HG03097 (cell line): ENCODE measurements at regions not wholly inside any gene's neighbourhood (a gene's known extent, or its start where the extent isn't known, plus 50 kb on each side); places are given as distances from the start of the nearest gene placed in this dataset.

Experiments
- ATAC-seq: cut with Tn5 transposase; IDR thresholded peaks from one replicate; pipeline ENCODE4 v1.9.1; 2021; ENCODE audit not compliant: unreplicated experiment, low FRiP score

- ATAC-seq: no peak
Observed at GRCh38 chr2:81984969-81985637, 1680.6 kb upstream of the LRRTM1 start.

- no peak for ATAC-seq
Observed at GRCh38 chr2:81981585-81981984, 1677.0 kb upstream of the LRRTM1 start.

GRCh38 chr2:81979086-81979485 is 1674.5 kb upstream of the LRRTM1 start:
- ATAC-seq: no peak

GRCh38 chr2:81976998-81977397 is 1672.4 kb upstream of the LRRTM1 start:
- no peak for ATAC-seq

- no peak for ATAC-seq
Observed at GRCh38 chr2:81974216-81974615, 1669.7 kb upstream of the LRRTM1 start.

- no peak for ATAC-seq
Observed at GRCh38 chr2:81942876-81943275, 1638.3 kb upstream of the LRRTM1 start.

- ATAC-seq: no peak
Observed at GRCh38 chr2:81942136-81942680, 1637.7 kb upstream of the LRRTM1 start.

- ATAC-seq: no peak
Observed at GRCh38 chr2:81940266-81940955, 1635.9 kb upstream of the LRRTM1 start.

- no peak for ATAC-seq
Observed at GRCh38 chr2:81937944-81938343, 1633.4 kb upstream of the LRRTM1 start.

GRCh38 chr2:81903534-81903933 is 1599.0 kb upstream of the LRRTM1 start:
- no peak for ATAC-seq

GRCh38 chr2:81901017-81901416 is 1596.5 kb upstream of the LRRTM1 start:
- ATAC-seq: no peak

- ATAC-seq: no peak
Observed at GRCh38 chr2:81895620-81896250, 1591.2 kb upstream of the LRRTM1 start.

GRCh38 chr2:81894451-81894990 is 1590.0 kb upstream of the LRRTM1 start:
- ATAC-seq: no peak

GRCh38 chr2:81876624-81877023 is 1572.1 kb upstream of the LRRTM1 start:
- ATAC-seq: no peak

- no peak for ATAC-seq
Observed at GRCh38 chr2:81872006-81872405, 1567.5 kb upstream of the LRRTM1 start.

GRCh38 chr2:81870119-81870518 is 1565.6 kb upstream of the LRRTM1 start:
- ATAC-seq: no peak

- ATAC-seq: no peak
Observed at GRCh38 chr2:81858998-81859397, 1554.4 kb upstream of the LRRTM1 start.

GRCh38 chr2:81853341-81853740 is 1548.8 kb upstream of the LRRTM1 start:
- no peak for ATAC-seq

GRCh38 chr2:81852651-81853050 is 1548.1 kb upstream of the LRRTM1 start:
- ATAC-seq: no peak

- ATAC-seq: no peak
Observed at GRCh38 chr2:81839780-81840179, 1535.2 kb upstream of the LRRTM1 start.

GRCh38 chr2:81835321-81836000 is 1530.9 kb upstream of the LRRTM1 start:
- no peak for ATAC-seq
